Tibial nerve (tissue), 4 donors: ENCODE measurements at regions not wholly inside any gene's neighbourhood (a gene's known extent, or its start where the extent isn't known, plus 50 kb on each side); places are given as distances from the start of the nearest gene placed in this dataset.

Experiments used
- EP300 ChIP-seq, 2 donors: sonication (generic); formaldehyde crosslinking; IDR thresholded peaks; one replicate each; pipeline ENCODE4 v1.6.1; 2017; ENCODE audit warnings: antibody characterized with exemption in 2 of 2, mild to moderate bottlenecking in 1 of 2
- TF ChIP-seq, protein P1 (sequence below), 5 experiments: fragments of 200-600 bp in 3 of 5; fragments of 450-650 bp in 2 of 5; sonication (generic) in 3 of 5; IDR thresholded peaks; one replicate each; pipeline ENCODE4 v1.5.1; 2016 to 2019; ENCODE audit warnings: antibody characterized with exemption in 5 of 5, mild to moderate bottlenecking in 3 of 5, moderate library complexity in 2 of 5

DNA sequence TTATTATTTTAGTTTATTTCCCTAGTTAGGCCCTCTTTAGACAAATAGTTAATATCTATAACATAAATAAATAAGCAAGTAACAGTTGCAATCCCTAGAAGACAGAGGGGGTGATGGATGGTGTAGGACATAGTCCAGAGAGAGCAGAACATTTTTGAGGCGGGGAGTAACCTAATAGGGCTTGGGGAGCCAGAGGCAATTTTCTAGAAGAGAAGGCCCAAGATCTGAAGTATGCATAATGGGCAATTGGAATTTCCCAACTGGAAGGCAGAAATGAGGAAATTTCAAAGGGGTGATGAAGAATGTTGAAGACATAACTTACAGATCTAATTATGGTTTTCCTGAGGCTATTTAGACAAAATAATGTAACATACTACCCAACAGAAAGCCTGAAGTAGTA lies 525.7 kb downstream of the TUSC7 start:
- TF ChIP-seq EP300 (IDR thresholded peaks at IDR 0.05), result no peak
- TF ChIP-seq, protein P1, sequence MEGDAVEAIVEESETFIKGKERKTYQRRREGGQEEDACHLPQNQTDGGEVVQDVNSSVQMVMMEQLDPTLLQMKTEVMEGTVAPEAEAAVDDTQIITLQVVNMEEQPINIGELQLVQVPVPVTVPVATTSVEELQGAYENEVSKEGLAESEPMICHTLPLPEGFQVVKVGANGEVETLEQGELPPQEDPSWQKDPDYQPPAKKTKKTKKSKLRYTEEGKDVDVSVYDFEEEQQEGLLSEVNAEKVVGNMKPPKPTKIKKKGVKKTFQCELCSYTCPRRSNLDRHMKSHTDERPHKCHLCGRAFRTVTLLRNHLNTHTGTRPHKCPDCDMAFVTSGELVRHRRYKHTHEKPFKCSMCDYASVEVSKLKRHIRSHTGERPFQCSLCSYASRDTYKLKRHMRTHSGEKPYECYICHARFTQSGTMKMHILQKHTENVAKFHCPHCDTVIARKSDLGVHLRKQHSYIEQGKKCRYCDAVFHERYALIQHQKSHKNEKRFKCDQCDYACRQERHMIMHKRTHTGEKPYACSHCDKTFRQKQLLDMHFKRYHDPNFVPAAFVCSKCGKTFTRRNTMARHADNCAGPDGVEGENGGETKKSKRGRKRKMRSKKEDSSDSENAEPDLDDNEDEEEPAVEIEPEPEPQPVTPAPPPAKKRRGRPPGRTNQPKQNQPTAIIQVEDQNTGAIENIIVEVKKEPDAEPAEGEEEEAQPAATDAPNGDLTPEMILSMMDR (IDR thresholded peaks at IDR 0.05), result no peak
